LNCAP (cell line): ENCODE measurements at regions not wholly inside any gene's neighbourhood (a gene's known extent, or its start where the extent isn't known, plus 50 kb on each side); places are given as distances from the start of the nearest gene placed in this dataset.

Experiments used
- TF ChIP-seq, protein P1 (sequence below): fragments of 450-650 bp; IDR thresholded peaks from 2 replicates; pipeline ENCODE4 v1.5.1; 2017; ENCODE audit warnings: mild to moderate bottlenecking

DNA sequence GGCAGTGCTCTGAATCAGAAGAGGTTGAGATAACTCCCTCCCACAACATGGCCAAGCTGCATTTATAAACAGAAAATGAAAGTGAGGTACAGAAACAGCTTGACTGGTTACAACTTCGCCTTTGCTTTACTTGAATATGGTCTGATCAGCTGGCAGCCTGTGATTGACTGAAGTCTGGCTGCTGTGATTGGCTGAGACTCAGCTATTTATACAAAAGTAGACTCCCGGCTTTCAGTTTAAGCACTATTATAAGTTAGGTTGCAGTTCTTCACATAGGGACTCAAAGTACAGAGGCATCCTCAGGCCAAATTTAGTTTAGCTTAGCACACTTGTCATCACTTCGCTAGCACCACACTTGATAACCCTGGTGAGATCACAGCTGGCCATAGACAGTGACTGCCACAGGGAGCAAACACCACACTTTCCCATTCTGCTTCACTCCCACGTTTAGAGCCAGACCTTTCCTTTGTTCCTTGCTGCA lies 362.6 kb downstream of the EPM2A start:
- TF ChIP-seq, protein P1, sequence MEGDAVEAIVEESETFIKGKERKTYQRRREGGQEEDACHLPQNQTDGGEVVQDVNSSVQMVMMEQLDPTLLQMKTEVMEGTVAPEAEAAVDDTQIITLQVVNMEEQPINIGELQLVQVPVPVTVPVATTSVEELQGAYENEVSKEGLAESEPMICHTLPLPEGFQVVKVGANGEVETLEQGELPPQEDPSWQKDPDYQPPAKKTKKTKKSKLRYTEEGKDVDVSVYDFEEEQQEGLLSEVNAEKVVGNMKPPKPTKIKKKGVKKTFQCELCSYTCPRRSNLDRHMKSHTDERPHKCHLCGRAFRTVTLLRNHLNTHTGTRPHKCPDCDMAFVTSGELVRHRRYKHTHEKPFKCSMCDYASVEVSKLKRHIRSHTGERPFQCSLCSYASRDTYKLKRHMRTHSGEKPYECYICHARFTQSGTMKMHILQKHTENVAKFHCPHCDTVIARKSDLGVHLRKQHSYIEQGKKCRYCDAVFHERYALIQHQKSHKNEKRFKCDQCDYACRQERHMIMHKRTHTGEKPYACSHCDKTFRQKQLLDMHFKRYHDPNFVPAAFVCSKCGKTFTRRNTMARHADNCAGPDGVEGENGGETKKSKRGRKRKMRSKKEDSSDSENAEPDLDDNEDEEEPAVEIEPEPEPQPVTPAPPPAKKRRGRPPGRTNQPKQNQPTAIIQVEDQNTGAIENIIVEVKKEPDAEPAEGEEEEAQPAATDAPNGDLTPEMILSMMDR: no peak

DNA sequence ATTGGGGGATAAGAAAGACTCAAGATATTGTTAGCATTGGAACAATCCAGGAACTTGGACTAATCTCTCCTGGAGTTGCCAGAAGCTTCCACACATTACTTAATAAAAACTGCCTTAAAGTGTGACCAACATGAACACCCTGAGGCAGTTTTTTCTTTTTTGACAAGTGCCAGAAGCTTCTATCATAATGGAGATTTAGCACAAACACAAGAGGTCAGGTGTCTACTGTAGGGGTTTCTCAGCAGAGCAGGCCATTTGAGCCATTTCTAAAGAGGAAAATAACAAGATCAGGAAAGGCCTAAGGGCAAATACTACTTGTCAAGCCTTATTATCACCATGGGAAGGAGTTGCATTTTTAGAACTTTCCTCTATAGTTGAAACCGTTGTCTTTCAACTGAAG lies 361.5 kb downstream of the EPM2A start:
- TF ChIP-seq, protein P1: no peak

DNA sequence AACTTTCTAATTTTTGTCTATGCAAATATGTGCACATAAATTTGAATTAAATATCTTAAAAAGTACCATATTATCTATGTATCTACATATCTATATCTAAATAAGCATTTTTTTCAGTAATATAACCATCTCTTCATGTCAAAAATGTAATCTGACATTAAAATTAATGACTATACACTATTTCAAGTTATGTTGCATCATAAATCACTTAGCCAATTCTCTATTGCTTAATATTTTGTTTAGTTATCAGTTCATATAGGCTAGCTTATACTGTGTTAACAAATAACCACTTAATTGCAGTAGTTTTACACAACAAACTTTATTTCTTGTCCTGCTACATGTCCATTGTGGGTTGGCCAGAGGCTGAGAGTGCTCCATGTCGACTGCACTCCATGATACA lies 360.8 kb downstream of the EPM2A start:
- TF ChIP-seq, protein P1: no peak

DNA sequence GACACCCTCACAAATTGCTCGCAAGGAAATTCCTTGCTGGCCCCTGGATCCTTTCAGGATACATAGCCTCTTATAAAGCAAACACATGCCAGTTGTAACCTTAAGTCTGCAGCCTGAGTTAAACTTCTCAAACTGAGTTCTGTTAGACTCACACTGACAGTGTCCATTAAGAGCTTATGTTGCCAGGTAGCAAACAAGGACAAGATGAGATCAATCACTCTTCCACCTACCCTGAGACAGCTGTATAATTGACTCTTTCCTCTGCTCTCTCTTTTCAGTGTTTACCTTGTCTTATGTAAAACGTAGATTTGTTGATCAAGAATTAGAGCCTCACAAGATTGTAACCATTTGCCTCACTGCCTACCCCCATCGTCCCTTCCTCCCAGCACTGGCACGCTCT lies 359.8 kb downstream of the EPM2A start:
- TF ChIP-seq, protein P1: no peak

DNA sequence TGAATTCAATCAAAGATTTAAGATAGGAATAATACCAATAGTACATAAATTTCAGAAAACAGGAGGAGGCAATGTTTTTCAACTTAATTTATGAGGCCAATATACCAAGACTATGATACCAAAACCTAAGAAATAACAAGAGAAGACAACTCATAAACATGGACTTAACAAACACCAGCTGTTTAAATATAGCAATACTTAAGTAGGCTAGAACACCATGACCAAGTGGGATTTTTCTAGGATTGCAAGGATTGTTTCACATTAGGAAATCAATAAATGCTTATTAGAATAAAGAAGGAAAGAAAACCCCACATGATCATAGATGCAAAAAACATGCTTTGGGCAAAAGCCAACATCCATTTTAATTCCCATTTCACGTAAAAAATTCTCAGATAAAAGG lies 355.1 kb downstream of the EPM2A start:
- TF ChIP-seq, protein P1: no peak

DNA sequence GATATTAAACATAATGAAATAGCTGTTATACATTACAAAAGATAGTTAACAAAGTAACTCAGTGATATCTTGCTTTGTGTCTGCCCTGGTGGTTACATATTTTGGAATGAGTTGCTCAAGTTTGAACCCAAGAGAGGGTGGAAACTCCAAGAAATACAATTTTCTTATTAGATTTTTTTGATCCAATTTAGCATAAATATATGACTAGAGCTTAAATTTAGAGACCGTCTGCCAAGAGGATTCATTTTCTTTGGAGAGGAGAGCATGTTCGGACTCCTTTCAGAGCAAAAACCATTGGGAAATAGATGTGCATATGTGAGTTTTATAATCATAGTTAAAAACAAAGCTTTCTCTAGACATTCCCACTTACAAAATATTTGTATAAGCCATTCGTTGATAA lies 353.4 kb downstream of the EPM2A start:
- TF ChIP-seq, protein P1: no peak

DNA sequence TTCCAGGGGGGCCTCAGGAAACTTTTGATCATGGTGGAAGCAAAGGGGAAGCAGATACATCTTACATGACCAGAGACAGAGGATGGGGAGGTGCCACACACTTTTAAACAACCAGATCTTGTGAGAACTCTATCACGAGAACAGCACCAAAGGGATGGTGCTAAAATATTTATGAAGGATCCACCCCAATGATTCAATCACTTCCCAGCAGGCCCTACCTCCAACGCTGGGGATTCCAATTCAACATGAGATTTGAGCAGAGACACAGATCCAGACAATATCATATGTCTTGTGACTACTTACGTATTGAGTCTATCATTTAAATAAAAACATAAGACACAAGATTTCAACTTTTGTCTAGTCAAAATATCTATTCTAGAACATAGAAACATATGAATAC lies 351.9 kb downstream of the EPM2A start:
- TF ChIP-seq, protein P1: no peak

DNA sequence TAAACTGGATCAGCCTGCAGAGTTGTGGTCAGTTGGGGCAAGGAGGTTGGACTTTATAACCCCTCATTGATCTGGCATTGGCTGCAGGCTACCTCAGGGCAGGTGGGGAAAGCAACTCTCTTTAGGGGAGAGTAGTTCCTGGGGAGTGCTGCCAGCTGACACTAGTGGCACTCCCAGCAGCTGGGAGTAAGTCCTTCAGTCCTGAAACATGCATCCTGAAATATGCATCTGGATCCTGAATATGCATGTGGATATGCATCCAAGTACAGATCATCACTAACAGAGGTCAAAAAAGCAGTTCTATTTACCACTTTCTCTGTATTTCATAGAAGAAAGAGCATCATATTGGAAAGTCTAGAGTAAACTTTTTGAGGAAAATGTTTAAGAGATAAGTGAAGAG lies 350.8 kb downstream of the EPM2A start:
- TF ChIP-seq, protein P1: no peak
